GM12872 (cell line): ENCODE measurements at regions not wholly inside any gene's neighbourhood (a gene's known extent, or its start where the extent isn't known, plus 50 kb on each side); places are given as distances from the start of the nearest gene placed in this dataset.

ENCODE experiments used
- TF ChIP-seq, protein P1 (sequence below): IDR thresholded peaks from 3 replicates; pipeline ENCODE4 v1.5.1; 2011; ENCODE audit warnings: low read depth, mild to moderate bottlenecking, low read length, moderate library complexity; ENCODE audit not compliant: insufficient read depth

DNA sequence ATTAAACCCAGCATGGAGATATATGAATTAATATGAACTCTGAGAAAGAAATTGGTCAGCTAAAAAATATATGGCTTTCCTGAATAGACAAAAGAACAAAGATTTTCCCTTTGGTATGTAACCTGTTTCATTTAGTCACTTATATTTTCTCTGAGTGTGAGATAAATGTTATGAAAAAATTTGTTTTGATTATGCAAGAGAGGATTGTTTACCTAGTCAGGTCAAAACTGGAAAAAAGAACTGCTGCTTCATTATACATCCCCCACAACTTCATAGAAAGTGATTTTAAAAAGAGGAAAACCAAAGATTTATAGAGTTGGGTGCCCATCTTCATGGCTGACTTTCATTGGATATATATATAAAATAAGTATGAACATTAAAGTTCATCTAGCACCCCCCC, 242.2 kb upstream of the FN1 start:
- TF ChIP-seq, protein P1, sequence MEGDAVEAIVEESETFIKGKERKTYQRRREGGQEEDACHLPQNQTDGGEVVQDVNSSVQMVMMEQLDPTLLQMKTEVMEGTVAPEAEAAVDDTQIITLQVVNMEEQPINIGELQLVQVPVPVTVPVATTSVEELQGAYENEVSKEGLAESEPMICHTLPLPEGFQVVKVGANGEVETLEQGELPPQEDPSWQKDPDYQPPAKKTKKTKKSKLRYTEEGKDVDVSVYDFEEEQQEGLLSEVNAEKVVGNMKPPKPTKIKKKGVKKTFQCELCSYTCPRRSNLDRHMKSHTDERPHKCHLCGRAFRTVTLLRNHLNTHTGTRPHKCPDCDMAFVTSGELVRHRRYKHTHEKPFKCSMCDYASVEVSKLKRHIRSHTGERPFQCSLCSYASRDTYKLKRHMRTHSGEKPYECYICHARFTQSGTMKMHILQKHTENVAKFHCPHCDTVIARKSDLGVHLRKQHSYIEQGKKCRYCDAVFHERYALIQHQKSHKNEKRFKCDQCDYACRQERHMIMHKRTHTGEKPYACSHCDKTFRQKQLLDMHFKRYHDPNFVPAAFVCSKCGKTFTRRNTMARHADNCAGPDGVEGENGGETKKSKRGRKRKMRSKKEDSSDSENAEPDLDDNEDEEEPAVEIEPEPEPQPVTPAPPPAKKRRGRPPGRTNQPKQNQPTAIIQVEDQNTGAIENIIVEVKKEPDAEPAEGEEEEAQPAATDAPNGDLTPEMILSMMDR, result no peak

DNA sequence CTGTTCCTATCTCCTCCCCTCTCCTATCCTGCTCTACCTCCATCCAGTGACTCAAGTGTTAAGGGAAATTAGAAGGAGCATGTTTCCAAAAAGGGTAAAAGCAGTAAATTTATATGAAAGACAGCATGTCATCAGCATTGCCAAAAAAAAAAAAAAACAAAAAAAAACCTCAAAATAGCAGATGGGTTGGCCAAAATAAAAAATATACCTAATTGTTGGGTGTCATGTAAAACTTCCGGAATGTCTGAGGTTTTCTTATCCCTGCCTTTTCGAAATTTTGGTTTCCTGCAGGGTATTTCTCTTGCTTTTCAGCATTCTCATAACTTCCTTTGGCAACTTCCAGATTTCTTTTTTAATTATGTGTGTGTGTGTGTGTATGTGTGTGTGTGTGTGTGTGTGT, 241.6 kb upstream of the FN1 start:
- TF ChIP-seq, protein P1, result no peak

DNA sequence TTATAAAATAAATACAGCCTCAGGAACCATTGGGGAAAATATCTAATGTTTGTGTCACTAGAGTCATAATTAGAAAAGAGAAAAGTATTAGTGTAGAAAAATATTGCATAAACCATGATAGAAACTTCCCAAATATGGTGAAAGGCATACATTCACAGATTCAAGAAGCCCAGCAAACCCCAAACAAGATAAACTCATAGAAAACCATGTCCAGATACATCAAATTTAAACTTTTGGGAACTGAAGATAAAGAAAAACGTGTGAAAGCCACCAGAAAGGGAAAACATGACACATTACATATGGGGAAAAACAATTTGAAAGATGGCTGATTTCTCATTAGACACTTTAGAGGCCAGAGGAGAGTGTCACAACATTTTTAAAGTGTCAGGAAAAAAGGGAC, 236.5 kb upstream of the FN1 start:
- TF ChIP-seq, protein P1, result no peak

DNA sequence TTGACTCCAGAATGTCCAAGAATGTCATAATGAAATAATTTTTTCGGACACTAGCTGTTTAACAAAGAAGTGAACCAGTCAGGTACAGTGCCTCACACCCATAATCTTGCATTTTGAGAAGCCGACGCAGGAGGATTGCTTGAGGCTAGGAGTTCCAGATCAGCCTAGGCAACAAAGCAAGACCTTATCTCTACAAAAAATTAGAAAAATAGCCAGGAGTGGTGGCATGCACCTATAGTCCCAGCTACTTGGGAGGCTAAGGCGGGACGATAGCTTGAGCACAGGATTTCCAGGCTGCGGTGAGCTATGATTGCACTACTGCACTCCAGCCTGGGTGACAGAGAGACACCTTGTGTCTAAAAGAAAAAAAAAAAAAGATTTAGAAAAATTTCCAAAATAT, 235.8 kb upstream of the FN1 start:
- TF ChIP-seq, protein P1, result no peak

DNA sequence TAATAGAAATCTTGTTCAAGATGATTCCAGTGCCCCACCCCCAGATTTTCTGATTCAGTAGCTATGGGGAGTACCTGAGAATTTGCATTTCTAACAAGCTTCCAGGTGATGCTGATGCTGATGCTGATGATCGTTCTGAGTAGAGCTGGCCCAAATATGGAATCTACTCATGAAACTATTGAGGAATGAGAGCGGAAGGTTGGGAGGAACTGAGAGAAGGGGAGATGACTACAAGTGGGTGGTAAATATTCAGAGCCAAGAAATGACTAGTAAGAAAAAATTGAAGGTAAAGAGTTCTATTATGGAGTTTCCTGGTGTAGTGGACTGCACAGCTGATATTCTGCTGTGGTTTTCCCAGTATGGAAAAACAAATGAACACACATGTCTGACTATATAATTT, 235.4 kb upstream of the FN1 start:
- TF ChIP-seq, protein P1, result no peak

DNA sequence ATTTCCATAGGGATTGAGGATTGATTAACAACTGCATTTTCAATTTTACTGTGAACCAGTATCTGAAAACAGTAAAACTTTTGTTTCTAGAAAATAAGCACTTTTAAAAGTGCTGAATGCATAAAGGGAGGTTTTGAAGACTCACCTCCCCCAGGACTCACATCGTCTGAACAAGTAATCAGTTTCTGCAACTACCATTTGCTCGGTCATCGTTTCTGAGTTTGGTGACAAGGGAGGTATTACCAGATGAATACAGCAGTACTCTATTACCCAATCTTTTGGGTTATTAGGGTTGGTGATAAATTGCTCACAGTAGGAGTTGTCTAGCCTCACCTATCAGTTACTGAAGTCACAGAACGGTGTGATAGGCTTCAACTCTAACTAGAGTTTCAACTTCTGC, 234.5 kb upstream of the FN1 start:
- TF ChIP-seq, protein P1, result no peak

DNA sequence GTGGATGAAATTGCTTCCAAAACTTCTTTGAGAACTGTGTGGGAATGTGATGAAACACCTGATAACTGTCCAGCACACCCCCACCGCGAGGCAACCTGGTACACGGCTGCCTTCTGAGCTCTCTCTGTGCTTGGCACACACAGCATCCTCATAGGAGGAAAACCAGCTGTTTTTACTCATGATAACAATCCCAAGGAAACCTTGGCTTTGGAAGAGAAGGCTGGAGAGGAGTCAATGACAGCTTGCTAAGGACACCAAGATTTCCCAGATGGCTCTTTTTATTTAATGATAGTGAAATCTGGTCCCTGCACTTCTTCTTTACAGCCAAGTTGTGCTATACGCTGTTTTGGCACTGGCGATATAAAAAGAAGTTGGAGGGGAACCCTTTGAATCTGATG, 232.5 kb upstream of the FN1 start:
- TF ChIP-seq, protein P1, result no peak
